Skeletal muscle tissue (tissue), 3 donors: ENCODE measurements at regions not wholly inside any gene's neighbourhood (a gene's known extent, or its start where the extent isn't known, plus 50 kb on each side); places are given as distances from the start of the nearest gene placed in this dataset.

Source experiments
- H3K27ac ChIP-seq: one replicate; pipeline ENCODE4 v1.7.0; 2013; ENCODE audit warnings: mild to moderate bottlenecking, low read depth, low read length, inconsistent platforms
- H3K27me3 ChIP-seq, 3 donors: one replicate each; pipeline ENCODE4 v1.7.0; 2013; ENCODE audit warnings: low read length in 3 of 3; ENCODE audit not compliant: control insufficient read depth in 3 of 3, insufficient read depth in 3 of 3
- H3K36me3 ChIP-seq, 3 donors: one replicate each; pipeline ENCODE4 v1.7.0; 2013; ENCODE audit warnings: low read length in 3 of 3; ENCODE audit not compliant: control insufficient read depth in 3 of 3, insufficient read depth in 3 of 3
- H3K4me1 ChIP-seq, 3 donors: one replicate each; pipeline ENCODE4 v1.7.0; 2013; ENCODE audit warnings: low read length in 3 of 3, mild to moderate bottlenecking in 3 of 3; ENCODE audit not compliant: control insufficient read depth in 3 of 3, insufficient read depth in 3 of 3
- H3K4me3 ChIP-seq, 3 donors: one replicate each; pipeline ENCODE4 v1.7.0; 2013; ENCODE audit warnings: low read length in 3 of 3
- H3K9ac ChIP-seq, 3 donors: one replicate each; pipeline ENCODE4 v1.7.0; 2013; ENCODE audit warnings: low read length in 3 of 3, mild to moderate bottlenecking in 3 of 3, moderate library complexity in 2 of 3, low read depth in 1 of 3
- H3K9me3 ChIP-seq, 3 donors: one replicate each; pipeline ENCODE4 v1.7.0; 2013; ENCODE audit warnings: low read length in 3 of 3; ENCODE audit not compliant: control insufficient read depth in 3 of 3
- donor health status: Osteomylitis.

DNA sequence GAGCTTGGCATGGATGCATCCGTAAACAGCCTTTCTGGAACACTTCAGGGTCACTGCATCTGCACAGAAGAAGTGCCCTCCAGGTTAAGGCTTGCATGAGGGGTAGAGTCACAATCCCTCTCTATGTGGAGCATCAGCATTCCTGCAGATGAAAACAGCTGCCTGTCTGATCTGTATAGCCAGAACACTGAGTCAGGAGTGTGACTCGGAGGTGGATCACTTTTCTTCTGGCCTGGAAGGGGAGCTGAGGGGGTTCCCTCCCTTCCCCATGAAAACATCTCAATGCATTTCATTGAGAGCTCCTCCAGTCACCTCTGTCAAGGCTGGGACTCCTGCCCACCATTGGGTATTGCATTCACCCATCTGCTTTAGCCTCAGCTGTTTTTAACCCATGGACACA, 72.5 kb upstream of the SERPINE2 start:
- Histone ChIP-seq H3K4me3 (no peak overlapping the region), H3K27me3 (no peaks in the 10 kb centered on the region), H3K36me3 (no peaks in the 10 kb centered on the region), H3K9ac (no peak overlapping the region), H3K9me3 (no peaks in the 10 kb centered on the region), H3K27ac (no peak overlapping the region), H3K4me1 (no peaks in the 10 kb centered on the region)

DNA sequence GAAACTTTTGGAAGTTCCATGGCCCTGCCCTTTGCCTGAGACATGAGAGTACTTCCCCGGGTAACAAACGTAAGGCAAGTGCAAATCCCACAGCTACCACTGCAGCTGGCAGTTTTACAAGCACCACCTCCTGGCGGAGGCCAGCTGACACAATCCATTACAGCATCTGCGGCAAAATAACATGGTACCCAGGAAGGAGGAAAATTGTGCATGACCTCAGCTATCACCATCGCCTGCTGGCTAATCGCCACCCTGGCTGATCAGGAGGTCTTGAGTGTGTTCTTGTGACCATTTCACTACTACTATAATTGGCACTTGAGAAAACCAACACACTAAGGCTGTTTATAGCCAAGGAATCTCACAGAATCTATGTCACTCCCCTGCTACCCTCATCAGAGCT, 71.7 kb upstream of the SERPINE2 start:
- Histone ChIP-seq H3K9me3 (no peaks in the 10 kb centered on the region), H3K27me3 (no peaks in the 10 kb centered on the region), H3K4me3 (no peak overlapping the region), H3K36me3 (no peaks in the 10 kb centered on the region), H3K4me1 (no peaks in the 10 kb centered on the region), H3K27ac (no peak overlapping the region), H3K9ac (no peak overlapping the region)

GRCh38 chr2:224109751-224110150, 70.7 kb upstream of the SERPINE2 start:
- H3K27me3 ChIP-seq = no peaks in the 10 kb centered on the region
- no peaks in the 10 kb centered on the region for H3K9me3 ChIP-seq
- H3K27ac ChIP-seq = no peak overlapping the region
- no peak overlapping the region for H3K9ac ChIP-seq
- no peaks in the 10 kb centered on the region for H3K4me1 ChIP-seq
- H3K36me3 ChIP-seq = no peaks in the 10 kb centered on the region
- H3K4me3 ChIP-seq = no peak overlapping the region

GRCh38 chr2:224106794-224107193, 67.7 kb upstream of the SERPINE2 start:
- no peak overlapping the region for H3K4me3 ChIP-seq
- no peak overlapping the region for H3K27ac ChIP-seq
- no peak overlapping the region for H3K9ac ChIP-seq
- no peaks in the 10 kb centered on the region for H3K36me3 ChIP-seq
- no peaks in the 10 kb centered on the region for H3K9me3 ChIP-seq
- peaks cover 2 to 3% (median 3%) of the 10 kb centered on the region in 3 donors for H3K4me1 ChIP-seq
- no peaks in the 10 kb centered on the region for H3K27me3 ChIP-seq

GRCh38 chr2:224104668-224105386, 65.7 kb upstream of the SERPINE2 start:
- H3K9ac ChIP-seq = no peak overlapping the region
- H3K36me3 ChIP-seq = no peaks in the 10 kb centered on the region
- H3K27ac ChIP-seq = no peak overlapping the region
- peaks cover 3 to 5% (median 3%) of the 10 kb centered on the region in 3 donors for H3K4me1 ChIP-seq
- no peaks in the 10 kb centered on the region for H3K9me3 ChIP-seq
- H3K4me3 ChIP-seq = no peak overlapping the region
- no peaks in the 10 kb centered on the region for H3K27me3 ChIP-seq

GRCh38 chr2:224103651-224104050, 64.6 kb upstream of the SERPINE2 start:
- Histone ChIP-seq H3K27ac (no peak overlapping the region), H3K4me3 (no peak overlapping the region), H3K36me3 (no peaks in the 10 kb centered on the region), H3K9ac (no peak overlapping the region), H3K27me3 (no peaks in the 10 kb centered on the region), H3K9me3 (no peaks in the 10 kb centered on the region), H3K4me1 (peaks cover 3 to 5% (median 3%) of the 10 kb centered on the region in 3 donors)

DNA sequence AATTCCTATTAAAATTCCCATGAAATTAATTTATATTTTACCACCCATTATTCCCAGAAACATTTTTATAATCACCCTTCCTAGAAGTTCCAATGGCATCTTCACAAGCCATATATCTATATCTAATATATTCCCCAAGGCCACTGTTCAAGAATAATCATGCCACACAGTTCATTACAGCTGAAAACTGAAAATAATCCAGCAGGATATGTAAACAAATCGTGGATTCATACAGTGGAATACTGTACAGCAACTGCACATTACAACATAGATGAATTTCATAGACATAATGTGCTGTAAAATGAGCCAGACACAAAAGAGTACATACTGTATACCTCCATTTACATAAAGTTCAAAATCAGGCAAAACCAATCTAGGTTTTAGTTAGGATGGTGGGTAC, 63.9 kb upstream of the SERPINE2 start:
- H3K9ac ChIP-seq = no peak overlapping the region

GRCh38 chr2:224101820-224102630, 62.9 kb upstream of the SERPINE2 start:
- peaks cover 3 to 5% (median 3%) of the 10 kb centered on the region in 3 donors for H3K4me1 ChIP-seq
- peak overlapping the region; percentile 64 for H3K27ac ChIP-seq
- H3K36me3 ChIP-seq = no peaks in the 10 kb centered on the region
- peaks cover 0 to 2% (median 0%) of the 10 kb centered on the region in 3 donors for H3K27me3 ChIP-seq
- H3K4me3 ChIP-seq = no peak overlapping the region
- H3K9me3 ChIP-seq = no peaks in the 10 kb centered on the region
- no peak overlapping the region for H3K9ac ChIP-seq

More for the DNA sequence above, 63.9 kb upstream of the SERPINE2 start:
- no peak overlapping the region for H3K4me3 ChIP-seq
- no peaks in the 10 kb centered on the region for H3K9me3 ChIP-seq
- peaks cover 3 to 5% (median 3%) of the 10 kb centered on the region in 3 donors for H3K4me1 ChIP-seq
- no peak overlapping the region for H3K27ac ChIP-seq
- no peaks in the 10 kb centered on the region for H3K36me3 ChIP-seq
- H3K27me3 ChIP-seq = no peaks in the 10 kb centered on the region

DNA sequence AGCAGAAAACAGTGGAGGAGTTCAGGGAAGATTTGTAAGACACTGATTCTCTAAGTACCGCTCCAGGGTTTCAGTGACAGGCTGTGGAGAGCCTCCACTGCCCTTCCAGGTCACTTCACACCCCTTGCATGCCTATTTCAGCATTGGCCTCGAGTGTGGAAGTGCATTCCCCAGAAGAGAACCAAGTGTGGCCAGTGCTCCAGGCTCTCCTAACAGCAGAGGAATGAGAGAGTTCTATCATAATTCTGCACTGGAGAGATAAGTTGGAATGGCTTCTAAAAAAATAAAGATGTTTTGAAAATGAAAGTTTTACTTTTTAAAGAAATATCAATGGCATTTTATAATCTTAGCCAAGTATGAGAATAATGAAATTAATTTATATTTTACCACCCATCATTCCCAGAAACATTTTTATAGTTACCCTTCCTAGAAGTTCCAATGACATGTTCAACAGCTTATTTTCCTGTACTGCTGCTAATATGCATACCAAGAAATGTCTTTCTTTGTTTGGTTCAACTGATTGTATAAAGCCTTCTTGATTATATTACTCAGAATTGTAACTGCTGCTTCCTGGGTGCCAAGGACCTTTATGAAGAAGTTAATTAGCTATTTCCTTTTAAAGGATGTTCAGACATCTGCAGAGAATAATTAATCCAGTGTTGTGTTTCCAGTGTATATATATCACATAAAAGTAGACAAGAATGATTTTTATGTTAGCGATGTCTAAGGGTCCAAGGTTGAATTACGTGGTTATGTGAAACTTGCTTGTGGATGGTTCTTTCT, 61.0 kb upstream of the SERPINE2 start:
- Histone ChIP-seq H3K36me3 (no peaks in the 10 kb centered on the region), H3K27me3 (peaks cover 0 to 5% (median 0%) of the 10 kb centered on the region in 3 donors), H3K4me1 (peaks cover 3 to 5% (median 3%) of the 10 kb centered on the region in 3 donors), H3K4me3 (no peak overlapping the region), H3K9me3 (no peaks in the 10 kb centered on the region), H3K9ac (no peak overlapping the region), H3K27ac (no peak overlapping the region)
